Activated naive CD4-positive, alpha-beta T cell treated with anti-CD3 and anti-CD28 coated beads, Interleukin-2, amount 50 U/mL, for 16 hours (primary cell): ENCODE measurements at regions not wholly inside any gene's neighbourhood (a gene's known extent, or its start where the extent isn't known, plus 50 kb on each side); places are given as distances from the start of the nearest gene placed in this dataset.

Experiments used
- DNase-seq: peaks from one replicate; pipeline ENCODE4 v3.0.0-alpha.2; 2020

GRCh38 chr12:132392389-132393244 lies 63.2 kb upstream of the GALNT9 start:
- no peak for DNase-seq

- no peak for DNase-seq
Measured at GRCh38 chr12:132391326-132392041, 62.1 kb upstream of the GALNT9 start.

- DNase-seq, result no peak
Measured at GRCh38 chr12:132390287-132391076, 61.1 kb upstream of the GALNT9 start.

- no peak for DNase-seq
Measured at GRCh38 chr12:132389526-132390286, 60.3 kb upstream of the GALNT9 start.

GRCh38 chr12:132389026-132389425 lies 59.6 kb upstream of the GALNT9 start:
- no peak for DNase-seq

- DNase-seq, result no peak
Measured at GRCh38 chr12:132388379-132389015, 59.1 kb upstream of the GALNT9 start.

GRCh38 chr12:132386926-132387497 lies 57.6 kb upstream of the GALNT9 start:
- no peak for DNase-seq

GRCh38 chr12:132385923-132386751 lies 56.7 kb upstream of the GALNT9 start:
- DNase-seq, result no peak

GRCh38 chr12:132384916-132385774 lies 55.8 kb upstream of the GALNT9 start:
- no peak for DNase-seq

GRCh38 chr12:132380641-132381040 lies 51.3 kb upstream of the GALNT9 start:
- DNase-seq, result no peak

- DNase-seq, result no peak
Measured at GRCh38 chr12:132379996-132380395, 50.6 kb upstream of the GALNT9 start.

GRCh38 chr12:132379576-132379975 lies 50.2 kb upstream of the GALNT9 start:
- DNase-seq, result no peak
